ENCODE measurements at regions not wholly inside any gene's neighbourhood (a gene's known extent, or its start where the extent isn't known, plus 50 kb on each side); places are given as distances from the start of the nearest gene placed in this dataset.

DNA sequence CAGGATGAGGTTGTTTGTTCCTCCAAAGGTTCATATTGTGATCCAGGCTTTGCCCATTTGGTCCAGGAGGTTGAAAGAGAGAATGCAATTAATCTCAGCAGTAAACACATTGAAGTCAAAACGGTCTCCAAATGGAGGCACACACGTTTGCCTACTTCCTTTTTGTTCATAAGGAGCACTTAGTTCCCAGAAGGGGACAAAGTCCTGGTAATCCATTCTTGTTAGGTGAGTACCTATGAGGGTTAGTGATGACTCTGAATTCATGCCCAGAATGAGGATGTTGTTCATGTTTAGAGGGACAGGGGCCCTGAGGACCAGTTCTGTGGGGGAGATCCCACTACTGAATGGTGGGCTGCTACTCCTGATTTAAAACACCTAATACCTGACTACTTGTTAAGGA is 177.7 kb downstream of the ALDH1A2 start:
- DNase-seq (no peak), ATAC-seq (ENCODE audit: low read depth) (no peak)
- H3K9me3 ChIP-seq (ENCODE audit: control extremely low read depth in 1 of 3, control insufficient read depth in 2 of 3, insufficient read depth in 1 of 3, low read length in 2 of 3) = no peaks in the 10 kb centered on the region
- Mint-ChIP-seq H3K9me3 (ENCODE audit: insufficient read depth) (no peaks in the 10 kb centered on the region), H3K27ac (no peak overlapping the region), H3K27me3 (peaks cover 39% of the 10 kb centered on the region), H3K4me1 (no peaks in the 10 kb centered on the region), H3K4me3 (no peak overlapping the region)
- no peaks in the 10 kb centered on the region for H3K36me3 ChIP-seq (replicated peaks in 1 of 2; ENCODE audit: control extremely low read depth in 1 of 2, control insufficient read depth in 1 of 2, extremely low read depth in 1 of 2, insufficient read depth in 2 of 2, low read length in 1 of 2)
- H3K27me3 ChIP-seq (replicated peaks in 1 of 4; ENCODE audit: control extremely low read depth in 1 of 4, control insufficient read depth in 3 of 4, insufficient read depth in 4 of 4, low read length in 3 of 4) = peaks cover 0 to 11% (median 0%) of the 10 kb centered on the region in 4 experiments
- no peak overlapping the region for H2AFZ ChIP-seq (ENCODE audit: insufficient read depth, low read depth, low read length, poor library complexity, severe bottlenecking)
- no peak overlapping the region for H3K4me2 ChIP-seq (replicated peaks; ENCODE audit: low read depth, low read length, poor library complexity, severe bottlenecking)
- no peak overlapping the region for H3K27ac ChIP-seq (ENCODE audit: low read length in 2 of 2)
- intact Hi-C loops (cut with micrococcal nuclease) = no loop called here
- CTCF ChIA-PET = no interaction called here
- TF ChIP-seq, protein P1, sequence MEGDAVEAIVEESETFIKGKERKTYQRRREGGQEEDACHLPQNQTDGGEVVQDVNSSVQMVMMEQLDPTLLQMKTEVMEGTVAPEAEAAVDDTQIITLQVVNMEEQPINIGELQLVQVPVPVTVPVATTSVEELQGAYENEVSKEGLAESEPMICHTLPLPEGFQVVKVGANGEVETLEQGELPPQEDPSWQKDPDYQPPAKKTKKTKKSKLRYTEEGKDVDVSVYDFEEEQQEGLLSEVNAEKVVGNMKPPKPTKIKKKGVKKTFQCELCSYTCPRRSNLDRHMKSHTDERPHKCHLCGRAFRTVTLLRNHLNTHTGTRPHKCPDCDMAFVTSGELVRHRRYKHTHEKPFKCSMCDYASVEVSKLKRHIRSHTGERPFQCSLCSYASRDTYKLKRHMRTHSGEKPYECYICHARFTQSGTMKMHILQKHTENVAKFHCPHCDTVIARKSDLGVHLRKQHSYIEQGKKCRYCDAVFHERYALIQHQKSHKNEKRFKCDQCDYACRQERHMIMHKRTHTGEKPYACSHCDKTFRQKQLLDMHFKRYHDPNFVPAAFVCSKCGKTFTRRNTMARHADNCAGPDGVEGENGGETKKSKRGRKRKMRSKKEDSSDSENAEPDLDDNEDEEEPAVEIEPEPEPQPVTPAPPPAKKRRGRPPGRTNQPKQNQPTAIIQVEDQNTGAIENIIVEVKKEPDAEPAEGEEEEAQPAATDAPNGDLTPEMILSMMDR (IDR thresholded peaks at IDR 0.05) = no peak
- no peak for TF ChIP-seq EZH2 (IDR thresholded peaks at IDR 0.05; ENCODE audit: borderline replicate concordance, insufficient read depth, low read depth, low read length, poor library complexity, severe bottlenecking)
- H3K4me3 ChIP-seq (ENCODE audit: control extremely low read depth in 1 of 5, extremely low read depth in 1 of 5, insufficient read depth in 1 of 5, low read depth in 2 of 5, low read length in 4 of 5) = no peak overlapping the region
- POLR2A ChIA-PET = no interaction called here
- H3K9ac ChIP-seq (ENCODE audit: low read length) = no peak overlapping the region
- H4K20me1 ChIP-seq (ENCODE audit: control insufficient read depth, insufficient read depth, low read length, poor library complexity, severe bottlenecking) = no peaks in the 10 kb centered on the region
- WGBS (ENCODE audit: insufficient coverage) = 75% methylated on average over 2 of the region's 2 CpGs
- H3K79me2 ChIP-seq (ENCODE audit: control insufficient read depth, insufficient read depth, low read length) = no peaks in the 10 kb centered on the region
- H3K4me1 ChIP-seq (ENCODE audit: control insufficient read depth in 2 of 2, insufficient read depth in 2 of 2, low read length in 2 of 2) = no peaks in the 10 kb centered on the region

DNA sequence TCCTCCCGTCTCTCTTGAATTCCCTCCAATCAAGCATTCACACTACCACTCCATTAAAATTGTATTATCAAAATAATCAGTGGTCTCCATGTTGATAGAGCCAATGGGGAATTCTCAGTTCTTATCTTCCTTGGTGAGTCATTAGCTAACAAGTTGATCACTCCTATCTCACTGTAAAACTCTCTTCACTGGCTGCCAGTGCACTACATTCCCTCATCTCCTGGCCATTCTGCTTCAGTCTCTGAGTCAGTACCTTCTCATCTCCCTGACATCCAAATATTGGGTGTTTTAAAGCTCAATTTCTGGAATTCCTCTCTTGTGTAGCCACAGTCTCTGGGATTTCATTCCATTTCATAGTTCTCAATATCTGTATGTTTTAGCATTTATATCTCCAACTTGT is 175.2 kb downstream of the ALDH1A2 start:
- no peak for TF ChIP-seq EZH2 (IDR thresholded peaks at IDR 0.05; ENCODE audit: borderline replicate concordance, insufficient read depth, low read depth, low read length, poor library complexity, severe bottlenecking)
- TF ChIP-seq, protein P1 (IDR thresholded peaks at IDR 0.05) = no peak
- Histone ChIP-seq H3K27ac (ENCODE audit: low read length in 2 of 2) (no peak overlapping the region), H3K9me3 (ENCODE audit: control extremely low read depth in 1 of 3, control insufficient read depth in 2 of 3, insufficient read depth in 1 of 3, low read length in 2 of 3) (no peaks in the 10 kb centered on the region), H3K9ac (ENCODE audit: low read length) (no peak overlapping the region), H3K4me2 (replicated peaks; ENCODE audit: low read depth, low read length, poor library complexity, severe bottlenecking) (no peak overlapping the region), H3K4me3 (ENCODE audit: control extremely low read depth in 1 of 5, extremely low read depth in 1 of 5, insufficient read depth in 1 of 5, low read depth in 2 of 5, low read length in 4 of 5) (no peak overlapping the region), H3K4me1 (ENCODE audit: control insufficient read depth in 2 of 2, insufficient read depth in 2 of 2, low read length in 2 of 2) (no peaks in the 10 kb centered on the region), H3K27me3 (replicated peaks in 1 of 4; ENCODE audit: control extremely low read depth in 1 of 4, control insufficient read depth in 3 of 4, insufficient read depth in 4 of 4, low read length in 3 of 4) (peaks cover 0 to 7% (median 0%) of the 10 kb centered on the region in 4 experiments), H3K79me2 (ENCODE audit: control insufficient read depth, insufficient read depth, low read length) (no peaks in the 10 kb centered on the region), H4K20me1 (ENCODE audit: control insufficient read depth, insufficient read depth, low read length, poor library complexity, severe bottlenecking) (no peaks in the 10 kb centered on the region), H3K36me3 (replicated peaks in 1 of 2; ENCODE audit: control extremely low read depth in 1 of 2, control insufficient read depth in 1 of 2, extremely low read depth in 1 of 2, insufficient read depth in 2 of 2, low read length in 1 of 2) (no peaks in the 10 kb centered on the region), H2AFZ (ENCODE audit: insufficient read depth, low read depth, low read length, poor library complexity, severe bottlenecking) (no peak overlapping the region)
- DNase-seq = no peak
- ChIA-PET POLR2A (interaction anchor here (0.6 kb wide), 1 partner anchor 269 kb away, joined by 5 read pairs; no protein-coding TSS in a partner anchor), CTCF (interaction anchor here (0.8 kb wide), 1 partner anchor 11 kb away, joined by 3 read pairs; no protein-coding TSS in a partner anchor)
- H3K27me3 Mint-ChIP-seq = peaks cover 27% of the 10 kb centered on the region
- intact Hi-C loops (cut with micrococcal nuclease) = no loop called here
- H3K27ac Mint-ChIP-seq = no peak overlapping the region
- 100% methylated on average over 1 of the region's 1 CpG for WGBS (ENCODE audit: insufficient coverage)
- no peaks in the 10 kb centered on the region for H3K9me3 Mint-ChIP-seq (ENCODE audit: insufficient read depth)
- no peak overlapping the region for H3K4me3 Mint-ChIP-seq
- ATAC-seq (ENCODE audit: low read depth) = no peak
- H3K4me1 Mint-ChIP-seq = no peaks in the 10 kb centered on the region
